ENCODE measurements at regions not wholly inside any gene's neighbourhood (a gene's known extent, or its start where the extent isn't known, plus 50 kb on each side); places are given as distances from the start of the nearest gene placed in this dataset.

DNA sequence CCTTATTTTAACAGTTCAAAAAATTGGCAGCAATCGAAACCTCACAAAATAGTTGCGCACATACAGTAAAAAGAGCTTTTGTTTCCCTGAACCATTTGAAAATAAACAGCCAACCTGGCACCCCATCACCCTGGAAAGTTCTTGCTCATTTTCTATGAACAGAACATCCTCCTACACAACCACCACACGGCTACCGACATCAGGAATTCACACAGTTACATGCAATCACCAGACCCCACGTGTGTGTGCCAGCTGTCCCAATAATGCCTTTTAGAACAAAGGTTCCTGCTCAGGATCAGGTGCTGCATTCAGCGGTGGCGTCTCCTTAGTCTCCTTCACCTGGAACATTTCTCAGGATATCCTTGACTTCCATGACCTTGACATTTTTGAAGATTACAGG, 186.5 kb downstream of the KLF13 start:
- intact Hi-C loops (cut with DNase I) = no loop called here

DNA sequence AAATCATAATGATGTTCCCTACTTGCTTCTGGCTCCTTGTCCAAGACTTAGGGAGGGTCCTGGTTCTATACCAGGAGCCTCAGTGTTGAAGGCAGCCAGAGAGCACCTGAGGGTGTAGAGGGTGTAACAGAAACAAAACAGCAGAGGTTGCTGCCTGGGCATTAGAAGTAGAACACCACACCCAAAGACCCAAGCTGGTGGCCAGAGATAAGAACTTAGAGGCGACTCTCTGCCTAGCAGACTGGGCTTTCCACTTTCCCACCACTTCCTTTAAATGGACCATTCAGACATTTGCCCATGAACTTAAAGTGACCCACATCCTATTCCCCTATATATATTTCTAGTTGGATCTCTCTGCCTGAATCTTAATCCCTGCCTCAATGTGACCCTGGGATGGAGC, 189.8 kb downstream of the KLF13 start:
- WGBS = 94% methylated on average over 1 of the region's 1 CpG

More for the DNA sequence above, 186.5 kb downstream of the KLF13 start:
- no peak for DNase-seq (ENCODE audit: low spot score)
- Histone ChIP-seq H3K9me3 (no peaks in the 10 kb centered on the region), H3K36me3 (no peaks in the 10 kb centered on the region), H3K4me3 (no peak overlapping the region), H3K4me1 (replicated peaks) (no peaks in the 10 kb centered on the region), H3K27me3 (replicated peaks; ENCODE audit: insufficient read depth) (no peaks in the 10 kb centered on the region), H3K27ac (no peak overlapping the region)
- TF ChIP-seq, protein P1, sequence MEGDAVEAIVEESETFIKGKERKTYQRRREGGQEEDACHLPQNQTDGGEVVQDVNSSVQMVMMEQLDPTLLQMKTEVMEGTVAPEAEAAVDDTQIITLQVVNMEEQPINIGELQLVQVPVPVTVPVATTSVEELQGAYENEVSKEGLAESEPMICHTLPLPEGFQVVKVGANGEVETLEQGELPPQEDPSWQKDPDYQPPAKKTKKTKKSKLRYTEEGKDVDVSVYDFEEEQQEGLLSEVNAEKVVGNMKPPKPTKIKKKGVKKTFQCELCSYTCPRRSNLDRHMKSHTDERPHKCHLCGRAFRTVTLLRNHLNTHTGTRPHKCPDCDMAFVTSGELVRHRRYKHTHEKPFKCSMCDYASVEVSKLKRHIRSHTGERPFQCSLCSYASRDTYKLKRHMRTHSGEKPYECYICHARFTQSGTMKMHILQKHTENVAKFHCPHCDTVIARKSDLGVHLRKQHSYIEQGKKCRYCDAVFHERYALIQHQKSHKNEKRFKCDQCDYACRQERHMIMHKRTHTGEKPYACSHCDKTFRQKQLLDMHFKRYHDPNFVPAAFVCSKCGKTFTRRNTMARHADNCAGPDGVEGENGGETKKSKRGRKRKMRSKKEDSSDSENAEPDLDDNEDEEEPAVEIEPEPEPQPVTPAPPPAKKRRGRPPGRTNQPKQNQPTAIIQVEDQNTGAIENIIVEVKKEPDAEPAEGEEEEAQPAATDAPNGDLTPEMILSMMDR (IDR thresholded peaks at IDR 0.05) = no peak
- no peak for TF ChIP-seq POLR2AphosphoS5 (IDR thresholded peaks at IDR 0.05)
- 84% methylated on average over 7 of the region's 7 CpGs for WGBS

GRCh38 chr15:31516874-31517273, 190.2 kb downstream of the KLF13 start:
- 85% methylated on average over 4 of the region's 4 CpGs for WGBS
- no peaks in the 10 kb centered on the region for H3K9me3 ChIP-seq
- TF ChIP-seq, protein P1 (IDR thresholded peaks at IDR 0.05) = no peak
- TF ChIP-seq POLR2AphosphoS5 (IDR thresholded peaks at IDR 0.05) (no peak), POLR2A (IDR thresholded peaks at IDR 0.05) (no peak)
- H3K4me1 ChIP-seq (replicated peaks) = no peaks in the 10 kb centered on the region
- no peaks in the 10 kb centered on the region for H3K27me3 ChIP-seq (replicated peaks; ENCODE audit: insufficient read depth)
- intact Hi-C loops (cut with DNase I) = no loop called here
- H3K36me3 ChIP-seq = no peaks in the 10 kb centered on the region
- H3K4me3 ChIP-seq = no peak overlapping the region
- DNase-seq (ENCODE audit: low spot score) = no peak
- H3K27ac ChIP-seq = no peak overlapping the region

More for the DNA sequence above, 189.8 kb downstream of the KLF13 start:
- no peaks in the 10 kb centered on the region for H3K4me1 ChIP-seq (replicated peaks)
- no peak for TF ChIP-seq POLR2A (IDR thresholded peaks at IDR 0.05)
- TF ChIP-seq, protein P1 (IDR thresholded peaks at IDR 0.05) = no peak
- no peak for TF ChIP-seq POLR2AphosphoS5 (IDR thresholded peaks at IDR 0.05)
- no peaks in the 10 kb centered on the region for H3K27me3 ChIP-seq (replicated peaks; ENCODE audit: insufficient read depth)
- intact Hi-C loops (cut with DNase I) = no loop called here
- H3K4me3 ChIP-seq = no peak overlapping the region
- DNase-seq (ENCODE audit: low spot score) = no peak
- no peaks in the 10 kb centered on the region for H3K36me3 ChIP-seq
- H3K27ac ChIP-seq = no peak overlapping the region
- H3K9me3 ChIP-seq = no peaks in the 10 kb centered on the region

- intact Hi-C loops (cut with DNase I) = no loop called here
- Histone ChIP-seq H3K4me1 (replicated peaks) (no peaks in the 10 kb centered on the region), H3K27ac (no peak overlapping the region), H3K9me3 (no peaks in the 10 kb centered on the region), H3K36me3 (no peaks in the 10 kb centered on the region), H3K27me3 (replicated peaks; ENCODE audit: insufficient read depth) (no peaks in the 10 kb centered on the region), H3K4me3 (no peak overlapping the region)
- WGBS = 93% methylated on average over 5 of the region's 5 CpGs
- DNase-seq (ENCODE audit: low spot score) = no peak
- no peak for TF ChIP-seq POLR2A (IDR thresholded peaks at IDR 0.05)
- TF ChIP-seq POLR2AphosphoS5 (IDR thresholded peaks at IDR 0.05) = no peak
- TF ChIP-seq, protein P1 (IDR thresholded peaks at IDR 0.05) = no peak
Measured at GRCh38 chr15:31517711-31518110, 191.1 kb downstream of the KLF13 start.

- no peaks in the 10 kb centered on the region for H3K27me3 ChIP-seq (replicated peaks; ENCODE audit: insufficient read depth)
- TF ChIP-seq POLR2AphosphoS5 (IDR thresholded peaks at IDR 0.05) (no peak), POLR2A (IDR thresholded peaks at IDR 0.05) (no peak)
- TF ChIP-seq, protein P1 (IDR thresholded peaks at IDR 0.05) = no peak
- no peak overlapping the region for H3K27ac ChIP-seq
- no peak overlapping the region for H3K4me3 ChIP-seq
- WGBS = 74% methylated on average over 4 of the region's 4 CpGs
- H3K36me3 ChIP-seq = no peaks in the 10 kb centered on the region
- H3K4me1 ChIP-seq (replicated peaks) = no peaks in the 10 kb centered on the region
- intact Hi-C loops (cut with DNase I) = no loop called here
- DNase-seq (ENCODE audit: low spot score) = no peak
- H3K9me3 ChIP-seq = no peaks in the 10 kb centered on the region
Measured at GRCh38 chr15:31522028-31522427, 195.4 kb downstream of the KLF13 start.

Measured in prostate gland (tissue), 2 donors.